ENCODE measurements at regions not wholly inside any gene's neighbourhood (a gene's known extent, or its start where the extent isn't known, plus 50 kb on each side); places are given as distances from the start of the nearest gene placed in this dataset.
"Not testable (repeated sequence)": the region's sequence is repeated elsewhere in the genome, so short reads cannot be mapped to it uniquely, and the experiment has no call there.

DNA sequence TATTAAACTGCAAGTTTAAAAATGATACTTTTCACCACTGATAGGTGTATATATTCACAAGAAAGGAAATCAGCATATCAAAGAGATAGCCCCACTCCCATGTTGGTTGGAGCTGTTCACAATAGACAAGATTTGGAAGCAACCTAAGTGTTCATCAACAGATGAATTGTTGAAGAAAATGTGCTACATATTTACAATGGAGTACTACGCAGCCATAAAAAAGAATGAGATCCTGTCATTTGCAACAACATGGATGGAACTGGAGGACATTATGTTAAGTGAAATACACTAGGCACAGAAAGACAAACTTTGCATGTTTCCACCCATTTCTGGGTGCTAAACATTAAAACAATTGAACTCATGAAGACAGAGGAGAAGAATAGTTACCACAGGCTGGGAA lies 278.9 kb upstream of the XYLT1 start:
- Mint-ChIP-seq H3K36me3 (ENCODE audit: low read depth) (no peaks in the 10 kb centered on the region), H3K27me3 (peaks cover 3% of the 10 kb centered on the region), H3K4me1 (ENCODE audit: low read depth) (no peaks in the 10 kb centered on the region), H3K27ac (no peak overlapping the region), H3K4me3 (no peak overlapping the region), H3K9me3 (peaks cover 5% of the 10 kb centered on the region)

DNA sequence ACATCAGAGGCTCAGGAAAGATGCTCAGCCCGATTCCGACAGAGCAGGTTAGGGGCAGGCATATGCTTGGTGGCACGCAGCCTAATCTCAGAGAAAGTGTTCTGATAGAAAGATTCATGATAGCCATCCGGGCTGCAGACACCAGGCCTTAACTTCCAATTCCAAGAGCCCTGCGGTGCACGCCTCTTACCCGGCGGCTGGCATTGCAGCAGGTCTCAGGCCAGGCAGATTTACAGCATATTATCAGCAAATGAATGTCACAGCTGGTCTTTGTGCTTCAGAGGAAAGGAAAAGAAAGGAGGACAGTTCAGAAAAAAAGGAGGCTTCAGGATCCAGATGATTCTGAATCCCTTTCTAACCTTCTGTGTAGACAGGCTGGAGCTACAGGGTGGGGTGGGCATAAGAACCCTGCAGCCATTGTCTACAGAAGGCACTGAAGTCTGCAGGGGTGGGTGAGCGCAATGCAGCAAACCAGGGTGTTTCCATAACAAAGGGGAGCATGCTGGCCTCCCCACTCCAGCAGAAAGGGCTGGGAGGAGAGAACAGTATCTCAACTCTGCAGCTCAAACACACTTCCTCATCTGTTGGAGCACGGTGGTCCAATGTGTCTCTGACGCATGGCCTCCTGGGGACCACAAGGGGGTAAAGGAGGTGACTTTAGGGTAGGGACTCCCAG lies 277.4 kb upstream of the XYLT1 start:
- Mint-ChIP-seq H3K4me3 (no peak overlapping the region), H3K27me3 (peaks cover 3% of the 10 kb centered on the region), H3K9me3 (peaks cover 5% of the 10 kb centered on the region), H3K27ac (no peak overlapping the region), H3K36me3 (ENCODE audit: low read depth) (no peaks in the 10 kb centered on the region), H3K4me1 (ENCODE audit: low read depth) (no peaks in the 10 kb centered on the region)

DNA sequence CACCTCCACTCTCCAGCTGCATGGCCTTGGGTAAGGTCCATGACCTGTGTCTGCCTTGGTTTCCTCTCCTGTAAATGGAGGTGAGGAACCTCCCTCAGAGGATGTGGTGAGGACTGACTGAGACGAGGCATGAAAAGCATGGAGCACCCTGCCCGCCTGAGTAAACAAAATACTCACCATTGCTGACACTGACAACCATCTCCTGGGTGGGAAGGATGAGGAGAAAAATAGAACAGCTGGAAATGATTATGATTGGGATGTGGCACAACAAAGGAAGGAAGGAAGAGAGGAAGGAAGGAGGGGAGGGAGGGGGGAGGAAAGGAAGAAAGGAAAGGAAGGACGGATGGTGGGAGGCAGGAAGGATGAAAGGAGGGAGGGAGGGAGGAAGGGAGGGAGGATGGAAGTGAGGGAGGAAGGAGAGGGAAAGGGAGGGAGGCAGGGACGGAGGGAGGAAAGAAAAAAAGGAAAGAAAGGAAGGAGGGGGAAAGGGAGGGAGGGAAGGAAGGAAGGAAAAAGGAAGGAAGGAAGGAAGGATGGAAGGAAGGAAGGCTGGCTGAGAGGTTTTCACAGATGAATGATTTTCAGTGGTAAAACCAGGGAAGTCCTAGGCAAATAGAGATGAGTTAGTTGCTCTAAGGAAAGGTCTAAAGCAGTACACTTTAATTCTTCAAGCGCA lies 276.5 kb upstream of the XYLT1 start:
- no peak overlapping the region for H3K27ac Mint-ChIP-seq
- H3K9me3 Mint-ChIP-seq: peaks cover 5% of the 10 kb centered on the region
- no peaks in the 10 kb centered on the region for H3K27me3 Mint-ChIP-seq
- H3K4me3 Mint-ChIP-seq: no peak overlapping the region
- no peaks in the 10 kb centered on the region for H3K4me1 Mint-ChIP-seq (ENCODE audit: low read depth)
- H3K36me3 Mint-ChIP-seq (ENCODE audit: low read depth): no peaks in the 10 kb centered on the region

DNA sequence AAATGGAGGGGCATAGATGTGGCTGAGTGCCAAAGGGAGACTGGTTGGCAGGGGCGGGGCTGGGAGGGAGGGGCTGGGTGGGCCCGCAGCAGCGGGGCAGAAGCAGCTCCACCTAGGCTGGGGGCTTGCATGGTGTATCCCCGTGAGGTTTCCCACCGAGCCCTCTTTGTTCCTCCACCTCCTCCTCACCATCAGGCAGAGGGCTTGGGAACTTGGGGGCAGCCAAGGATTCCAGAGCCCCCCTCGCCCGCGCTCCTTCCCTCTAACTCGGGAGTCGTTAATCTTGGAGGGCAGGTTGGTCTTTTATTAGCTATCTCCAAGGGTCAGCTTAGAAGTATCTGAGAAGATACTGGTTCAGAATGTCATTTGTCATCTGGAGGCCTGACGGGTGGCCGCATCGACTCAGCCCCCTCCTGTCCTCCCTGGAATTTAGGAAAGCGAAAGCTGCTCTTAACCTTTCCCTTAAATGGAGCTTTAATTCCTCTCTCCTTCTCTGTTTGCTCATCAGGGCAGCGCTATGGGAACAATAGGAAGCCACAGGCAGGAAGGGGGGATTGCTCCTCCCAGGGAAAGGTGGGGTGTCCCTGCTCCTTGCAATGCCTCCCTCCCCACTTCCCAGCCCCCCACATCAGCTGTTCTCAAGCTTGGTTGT lies 274.3 kb upstream of the XYLT1 start:
- no peaks in the 10 kb centered on the region for H3K27me3 Mint-ChIP-seq
- H3K36me3 Mint-ChIP-seq (ENCODE audit: low read depth): no peaks in the 10 kb centered on the region
- H3K4me1 Mint-ChIP-seq (ENCODE audit: low read depth): no peaks in the 10 kb centered on the region
- no peak overlapping the region for H3K27ac Mint-ChIP-seq
- no peak overlapping the region for H3K4me3 Mint-ChIP-seq
- H3K9me3 Mint-ChIP-seq: peaks cover 5% of the 10 kb centered on the region

DNA sequence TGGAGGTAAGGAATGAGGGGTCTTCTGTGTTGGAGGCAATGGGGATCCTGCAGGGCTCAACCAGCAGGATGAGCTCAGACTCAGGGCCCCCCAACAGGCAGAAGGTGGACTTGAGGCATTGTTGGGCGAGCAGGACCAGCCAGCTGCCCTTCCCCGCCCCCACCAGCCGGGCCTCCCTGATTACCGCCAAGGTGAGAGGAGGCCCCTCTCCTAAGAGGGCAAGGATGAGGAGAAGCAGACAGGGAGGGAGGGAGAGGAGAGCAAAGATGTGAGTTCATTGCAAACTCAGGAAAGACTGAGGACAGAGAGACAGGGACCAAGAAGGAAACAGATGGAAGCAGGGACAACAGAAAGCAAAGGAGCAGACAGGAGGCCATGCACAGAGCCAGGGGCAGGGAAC lies 272.8 kb upstream of the XYLT1 start:
- no peak overlapping the region for H3K27ac Mint-ChIP-seq
- H3K27me3 Mint-ChIP-seq: no peaks in the 10 kb centered on the region
- no peaks in the 10 kb centered on the region for H3K9me3 Mint-ChIP-seq
- no peaks in the 10 kb centered on the region for H3K4me1 Mint-ChIP-seq (ENCODE audit: low read depth)
- no peak overlapping the region for H3K4me3 Mint-ChIP-seq
- H3K36me3 Mint-ChIP-seq (ENCODE audit: low read depth): no peaks in the 10 kb centered on the region

DNA sequence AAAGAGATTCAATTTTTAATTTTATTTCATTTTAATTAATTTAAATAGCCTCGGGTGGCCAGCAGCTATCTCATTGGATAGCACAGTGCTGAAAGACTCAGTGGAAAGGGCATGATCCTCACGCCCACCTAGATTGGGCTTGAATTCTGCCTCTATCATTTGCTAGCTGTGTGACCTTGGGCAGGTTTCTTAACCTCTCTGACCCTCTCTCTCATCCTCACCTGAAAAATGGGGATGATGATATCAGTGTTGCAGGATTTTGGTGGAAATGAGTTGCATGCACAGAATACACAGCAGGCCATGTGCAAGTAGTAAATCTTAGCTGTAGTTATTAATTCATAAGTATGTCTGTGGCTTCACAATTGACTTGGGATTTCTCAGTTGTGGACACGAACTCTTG lies 272.4 kb upstream of the XYLT1 start:
- Mint-ChIP-seq H3K9me3 (no peaks in the 10 kb centered on the region), H3K27me3 (no peaks in the 10 kb centered on the region), H3K4me3 (no peak overlapping the region), H3K36me3 (ENCODE audit: low read depth) (no peaks in the 10 kb centered on the region), H3K27ac (no peak overlapping the region), H3K4me1 (ENCODE audit: low read depth) (no peaks in the 10 kb centered on the region)

DNA sequence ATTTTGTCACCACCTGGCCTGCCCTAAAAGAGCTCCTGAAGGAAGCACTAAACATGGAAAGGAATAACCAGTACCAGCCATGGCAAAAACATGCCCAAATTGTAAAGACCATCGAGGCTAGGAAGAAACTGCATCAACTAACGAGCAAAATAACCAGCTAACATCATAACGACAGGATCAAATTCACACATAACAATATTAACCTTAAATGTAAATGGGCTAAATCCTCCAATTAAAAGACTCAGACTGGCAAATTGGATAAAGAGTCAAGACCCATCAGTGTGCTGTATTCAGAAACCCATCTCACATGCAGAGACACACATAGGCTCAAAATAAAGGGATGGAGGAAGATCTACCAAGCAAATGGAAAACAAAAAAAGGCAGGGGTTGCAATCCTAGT lies 264.3 kb upstream of the XYLT1 start:
- not testable (repeated sequence) for H3K36me3 Mint-ChIP-seq (ENCODE audit: low read depth); H3K9me3 Mint-ChIP-seq; H3K27ac Mint-ChIP-seq; H3K27me3 Mint-ChIP-seq; H3K4me3 Mint-ChIP-seq; H3K4me1 Mint-ChIP-seq (ENCODE audit: low read depth)

DNA sequence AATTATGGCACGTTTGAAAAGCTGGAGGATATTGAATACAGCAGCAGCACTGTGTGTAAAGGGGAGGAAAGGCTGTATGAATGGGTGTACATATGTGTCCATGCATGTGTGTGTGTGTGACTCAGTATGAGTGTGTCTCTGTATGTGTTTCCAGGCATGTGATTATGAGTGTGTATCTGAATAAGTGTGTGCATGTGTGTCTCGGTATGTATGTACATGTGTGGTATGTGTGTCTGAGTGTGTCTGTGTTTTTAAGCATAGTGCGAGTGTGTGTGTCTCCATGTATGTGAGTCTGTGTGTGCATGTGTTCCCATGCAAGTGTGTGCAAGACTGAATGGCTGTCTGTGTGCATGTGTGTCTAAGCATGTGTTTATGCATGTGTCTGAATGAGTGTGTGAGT lies 259.1 kb upstream of the XYLT1 start:
- peaks cover 13% of the 10 kb centered on the region for H3K27me3 Mint-ChIP-seq
- H3K27ac Mint-ChIP-seq: no peak overlapping the region
- H3K36me3 Mint-ChIP-seq (ENCODE audit: low read depth): no peaks in the 10 kb centered on the region
- no peak overlapping the region for H3K4me3 Mint-ChIP-seq
- no peaks in the 10 kb centered on the region for H3K4me1 Mint-ChIP-seq (ENCODE audit: low read depth)
- H3K9me3 Mint-ChIP-seq: peaks cover 8% of the 10 kb centered on the region

DNA sequence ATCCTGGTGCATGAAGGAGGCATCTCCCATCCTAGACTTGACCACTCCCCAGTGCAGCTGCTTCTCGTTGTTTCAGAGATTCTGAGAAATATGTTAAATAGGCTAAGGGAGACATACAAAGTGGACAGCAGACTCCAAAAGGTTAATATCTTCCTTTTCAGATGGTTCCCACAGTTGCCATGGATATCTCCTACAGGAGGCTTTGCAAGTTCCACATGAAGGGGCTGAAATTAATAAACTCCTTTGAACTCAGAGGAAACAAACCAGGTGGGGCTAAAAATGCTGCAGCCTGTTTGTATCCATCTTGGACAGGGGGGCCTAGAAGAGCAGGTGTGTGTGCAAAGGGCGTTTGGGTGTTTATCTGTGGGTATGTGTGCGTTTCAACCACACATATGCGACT lies 257.4 kb upstream of the XYLT1 start:
- Mint-ChIP-seq H3K4me1 (ENCODE audit: low read depth) (no peaks in the 10 kb centered on the region), H3K27ac (no peak overlapping the region), H3K9me3 (peaks cover 4% of the 10 kb centered on the region), H3K27me3 (peaks cover 13% of the 10 kb centered on the region), H3K4me3 (no peak overlapping the region), H3K36me3 (ENCODE audit: low read depth) (no peaks in the 10 kb centered on the region)

DNA sequence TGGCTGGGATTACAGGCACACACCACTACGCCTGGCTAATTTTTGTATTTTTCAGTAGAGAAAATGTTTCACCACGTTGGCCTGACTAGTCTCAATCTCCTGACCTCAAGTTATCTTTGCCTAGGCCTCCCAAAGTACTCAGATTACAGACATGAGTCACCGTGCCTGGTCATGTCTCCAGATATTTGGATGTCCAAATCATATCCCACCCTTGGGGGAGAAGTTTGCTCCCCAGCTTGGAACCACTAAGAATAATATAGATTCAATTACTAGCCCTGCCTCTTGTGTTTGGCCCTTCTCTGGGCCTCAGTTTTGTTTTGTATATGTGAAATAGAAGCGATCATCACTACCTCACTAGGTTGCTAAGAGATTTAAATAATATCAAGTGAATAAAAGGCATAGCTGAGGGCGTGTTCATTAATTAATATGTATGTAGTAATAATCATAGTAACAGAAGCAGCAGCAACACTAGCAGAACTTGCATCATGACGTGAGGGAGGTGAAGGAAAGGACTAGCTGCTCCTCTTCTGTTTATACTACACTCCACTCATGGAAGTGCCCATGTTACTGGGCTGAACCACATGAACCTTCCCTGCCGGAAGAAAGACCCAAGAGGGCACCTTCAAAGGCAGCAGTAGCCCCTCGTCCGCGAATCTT lies 253.6 kb upstream of the XYLT1 start:
- Mint-ChIP-seq H3K27ac (no peak overlapping the region), H3K27me3 (peaks cover 6% of the 10 kb centered on the region), H3K36me3 (ENCODE audit: low read depth) (no peaks in the 10 kb centered on the region), H3K9me3 (no peaks in the 10 kb centered on the region), H3K4me3 (no peak overlapping the region), H3K4me1 (ENCODE audit: low read depth) (no peaks in the 10 kb centered on the region)

DNA sequence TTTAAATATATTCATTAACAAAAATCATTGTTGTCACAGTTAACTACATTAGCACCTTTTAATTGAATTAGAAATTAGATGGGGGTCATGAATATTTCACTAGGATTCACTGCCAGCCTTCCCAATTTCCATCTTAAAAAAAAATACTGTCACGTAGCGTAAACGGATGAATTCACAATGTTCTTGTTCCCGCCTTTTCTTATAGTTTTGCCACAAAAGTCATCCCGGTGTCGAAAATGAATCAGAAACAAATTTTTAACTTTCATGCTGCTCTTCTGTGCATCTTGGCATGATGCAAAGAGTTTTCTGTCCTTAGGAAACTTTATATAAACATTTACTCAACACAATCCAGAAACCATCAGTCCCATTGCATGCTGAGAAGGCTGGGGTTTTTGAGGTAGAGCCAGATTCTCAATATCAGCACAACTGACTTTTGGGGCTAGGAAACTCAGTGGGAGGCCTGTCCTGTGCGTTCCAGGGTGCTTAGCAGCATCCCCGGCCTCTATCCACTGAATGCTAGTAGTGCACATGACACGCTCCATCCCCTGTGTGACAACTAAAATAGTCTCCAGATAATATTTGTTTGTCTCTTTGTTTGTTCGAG lies 252.9 kb upstream of the XYLT1 start:
- H3K27me3 Mint-ChIP-seq: peaks cover 4% of the 10 kb centered on the region
- no peak overlapping the region for H3K4me3 Mint-ChIP-seq
- no peak overlapping the region for H3K27ac Mint-ChIP-seq
- no peaks in the 10 kb centered on the region for H3K9me3 Mint-ChIP-seq
- H3K36me3 Mint-ChIP-seq (ENCODE audit: low read depth): no peaks in the 10 kb centered on the region
- H3K4me1 Mint-ChIP-seq (ENCODE audit: low read depth): no peaks in the 10 kb centered on the region

DNA sequence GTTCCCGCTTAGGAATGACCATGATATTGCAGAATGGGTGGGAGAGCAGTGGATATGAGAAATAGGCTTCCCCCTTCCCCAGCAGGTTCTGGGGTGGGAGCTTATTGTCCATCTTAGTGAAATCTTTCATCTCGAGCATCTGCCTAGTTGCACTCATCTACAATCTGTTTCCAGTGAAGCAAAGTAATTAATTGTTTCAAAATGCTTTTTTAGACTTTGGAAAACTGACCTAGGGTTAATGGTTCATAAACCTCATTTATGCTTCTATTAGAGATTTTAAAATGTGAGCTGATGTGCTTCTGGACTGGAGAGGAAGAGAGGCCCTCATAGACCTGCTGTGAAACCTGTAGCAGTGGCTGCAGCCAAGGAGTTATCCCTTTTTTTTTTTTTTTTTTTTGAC lies 247.7 kb upstream of the XYLT1 start:
- no peak overlapping the region for H3K27ac Mint-ChIP-seq
- H3K36me3 Mint-ChIP-seq (ENCODE audit: low read depth): no peaks in the 10 kb centered on the region
- H3K4me1 Mint-ChIP-seq (ENCODE audit: low read depth): no peaks in the 10 kb centered on the region
- peaks cover 3% of the 10 kb centered on the region for H3K9me3 Mint-ChIP-seq
- peaks cover 7% of the 10 kb centered on the region for H3K27me3 Mint-ChIP-seq
- H3K4me3 Mint-ChIP-seq: no peak overlapping the region

DNA sequence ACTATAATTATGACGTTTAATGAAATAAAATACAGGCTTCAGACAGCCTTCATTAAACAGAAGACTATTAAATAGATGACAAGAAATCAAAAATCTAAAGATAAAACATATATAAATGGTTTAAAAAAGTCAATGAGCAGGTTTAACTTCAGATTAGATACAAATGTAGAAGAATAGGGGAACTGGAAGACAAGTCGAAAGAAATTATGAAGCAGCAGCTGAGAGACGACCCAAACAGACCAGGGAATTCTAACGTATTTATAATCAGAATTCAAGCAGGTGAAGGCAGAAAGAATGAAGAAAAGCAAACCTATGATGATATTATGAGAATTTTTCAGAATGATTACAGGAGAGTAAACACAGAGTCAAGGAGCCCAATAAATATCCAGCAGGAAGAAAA lies 235.1 kb upstream of the XYLT1 start:
- no peak overlapping the region for H3K27ac Mint-ChIP-seq
- H3K27me3 Mint-ChIP-seq: no peaks in the 10 kb centered on the region

DNA sequence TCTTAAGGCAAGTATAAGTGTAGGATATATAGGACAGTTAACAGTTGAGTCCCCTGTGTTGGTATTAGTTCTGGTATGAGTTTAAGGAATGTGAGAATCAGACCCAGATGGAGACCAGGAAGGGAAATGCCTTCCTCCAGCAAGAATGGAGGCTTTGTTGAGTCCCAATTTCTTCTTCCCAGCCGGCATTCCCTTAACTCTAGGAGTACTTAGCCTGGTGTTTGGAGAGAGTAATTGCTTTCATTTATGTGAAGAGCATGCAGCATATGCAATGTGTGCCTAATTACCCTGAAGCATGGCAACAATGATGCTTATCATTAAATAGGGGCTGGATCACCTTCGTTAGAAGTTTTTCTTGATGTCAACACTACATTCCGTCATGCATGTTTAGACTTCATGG lies 225.9 kb upstream of the XYLT1 start:
- no peaks in the 10 kb centered on the region for H3K4me1 Mint-ChIP-seq (ENCODE audit: low read depth)
- no peak overlapping the region for H3K4me3 Mint-ChIP-seq
- H3K27me3 Mint-ChIP-seq: peaks cover 26% of the 10 kb centered on the region
- H3K9me3 Mint-ChIP-seq: no peaks in the 10 kb centered on the region
- H3K27ac Mint-ChIP-seq: no peak overlapping the region
- no peaks in the 10 kb centered on the region for H3K36me3 Mint-ChIP-seq (ENCODE audit: low read depth)

More for the DNA sequence above, 235.1 kb upstream of the XYLT1 start:
- Mint-ChIP-seq H3K4me3 (no peak overlapping the region), H3K4me1 (ENCODE audit: low read depth) (no peaks in the 10 kb centered on the region), H3K9me3 (peaks cover 4% of the 10 kb centered on the region), H3K36me3 (ENCODE audit: low read depth) (no peaks in the 10 kb centered on the region)

DNA sequence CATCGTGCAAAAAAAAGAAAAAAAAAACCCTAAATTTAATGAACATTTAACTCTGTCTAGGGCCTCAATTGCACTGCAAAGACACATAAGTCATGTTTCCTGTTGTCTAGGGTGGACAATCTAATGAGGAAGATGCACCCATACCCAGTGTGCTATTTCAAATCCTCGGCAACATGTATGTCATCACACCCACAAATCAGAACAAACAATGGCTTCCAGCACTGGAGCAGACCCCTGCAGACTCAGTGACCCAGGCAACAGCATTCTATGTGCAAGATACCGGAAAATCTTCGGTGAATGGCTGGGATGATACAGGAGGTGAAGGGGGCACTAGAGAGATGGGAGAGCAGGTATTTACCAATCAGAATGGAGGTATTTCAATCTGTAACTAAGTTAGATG lies 221.7 kb upstream of the XYLT1 start:
- Mint-ChIP-seq H3K27me3 (peaks cover 31% of the 10 kb centered on the region), H3K4me3 (no peak overlapping the region), H3K27ac (no peak overlapping the region), H3K4me1 (ENCODE audit: low read depth) (no peaks in the 10 kb centered on the region), H3K9me3 (no peaks in the 10 kb centered on the region), H3K36me3 (ENCODE audit: low read depth) (no peaks in the 10 kb centered on the region)
